ENCODE measurements at regions not wholly inside any gene's neighbourhood (a gene's known extent, or its start where the extent isn't known, plus 50 kb on each side); places are given as distances from the start of the nearest gene placed in this dataset.

- no peaks in the 10 kb centered on the region for H3K36me3 ChIP-seq (ENCODE audit: insufficient read depth, low read length)
- no peaks in the 10 kb centered on the region for H3K9me3 ChIP-seq (ENCODE audit: low read length)
- no peak for DNase-seq
These were observed 291.9 kb upstream of the TENM3 start for GRCh38 chr4:181951265-181951664.

GRCh38 chr4:181952478-181952877 is 290.7 kb upstream of the TENM3 start:
- Histone ChIP-seq H3K27ac (ENCODE audit: low read length) (no peak overlapping the region), H2AFZ (ENCODE audit: low read length) (no peak overlapping the region), H3K79me2 (ENCODE audit: low read length) (no peaks in the 10 kb centered on the region), H3K36me3 (ENCODE audit: insufficient read depth, low read length) (no peaks in the 10 kb centered on the region), H3K4me3 (ENCODE audit: low read length) (no peak overlapping the region), H3K27me3 (ENCODE audit: low read length) (no peaks in the 10 kb centered on the region), H3K9me3 (ENCODE audit: low read length) (no peaks in the 10 kb centered on the region), H3K9me2 (replicated peaks; ENCODE audit: insufficient read depth, low read length) (no peaks in the 10 kb centered on the region), H3K4me1 (ENCODE audit: low read length) (no peaks in the 10 kb centered on the region), H3K4me2 (ENCODE audit: low read depth, low read length, poor library complexity, severe bottlenecking) (no peak overlapping the region), H4K20me1 (ENCODE audit: insufficient read depth, low read depth, low read length) (no peaks in the 10 kb centered on the region), H3K9ac (ENCODE audit: low read length) (no peak overlapping the region)
- DNase-seq = no peak

More at GRCh38 chr4:181951265-181951664, 291.9 kb upstream of the TENM3 start:
- H3K9me2 ChIP-seq (replicated peaks; ENCODE audit: insufficient read depth, low read length) = no peaks in the 10 kb centered on the region
- H4K20me1 ChIP-seq (ENCODE audit: insufficient read depth, low read depth, low read length) = no peaks in the 10 kb centered on the region
- H3K79me2 ChIP-seq (ENCODE audit: low read length) = no peaks in the 10 kb centered on the region
- H3K4me1 ChIP-seq (ENCODE audit: low read length) = no peaks in the 10 kb centered on the region
- H3K4me2 ChIP-seq (ENCODE audit: low read depth, low read length, poor library complexity, severe bottlenecking) = no peak overlapping the region
- H3K9ac ChIP-seq (ENCODE audit: low read length) = no peak overlapping the region
- H3K27me3 ChIP-seq (ENCODE audit: low read length) = no peaks in the 10 kb centered on the region
- H3K4me3 ChIP-seq (ENCODE audit: low read length) = no peak overlapping the region
- no peak overlapping the region for H3K27ac ChIP-seq (ENCODE audit: low read length)
- no peak overlapping the region for H2AFZ ChIP-seq (ENCODE audit: low read length)

- H3K36me3 ChIP-seq (ENCODE audit: insufficient read depth, low read length) = no peaks in the 10 kb centered on the region
- no peaks in the 10 kb centered on the region for H3K79me2 ChIP-seq (ENCODE audit: low read length)
- no peaks in the 10 kb centered on the region for H3K27me3 ChIP-seq (ENCODE audit: low read length)
- no peaks in the 10 kb centered on the region for H3K9me2 ChIP-seq (replicated peaks; ENCODE audit: insufficient read depth, low read length)
- no peak overlapping the region for H3K9ac ChIP-seq (ENCODE audit: low read length)
- DNase-seq = no peak
- no peak overlapping the region for H3K4me3 ChIP-seq (ENCODE audit: low read length)
- no peak overlapping the region for H3K4me2 ChIP-seq (ENCODE audit: low read depth, low read length, poor library complexity, severe bottlenecking)
- no peaks in the 10 kb centered on the region for H3K4me1 ChIP-seq (ENCODE audit: low read length)
- no peak overlapping the region for H2AFZ ChIP-seq (ENCODE audit: low read length)
- no peaks in the 10 kb centered on the region for H4K20me1 ChIP-seq (ENCODE audit: insufficient read depth, low read depth, low read length)
- no peak overlapping the region for H3K27ac ChIP-seq (ENCODE audit: low read length)
- no peaks in the 10 kb centered on the region for H3K9me3 ChIP-seq (ENCODE audit: low read length)
These were observed 286.7 kb upstream of the TENM3 start for GRCh38 chr4:181956512-181956911.

- DNase-seq = no peak
- H3K4me2 ChIP-seq (ENCODE audit: low read depth, low read length, poor library complexity, severe bottlenecking) = no peak overlapping the region
- no peaks in the 10 kb centered on the region for H3K4me1 ChIP-seq (ENCODE audit: low read length)
- no peaks in the 10 kb centered on the region for H3K79me2 ChIP-seq (ENCODE audit: low read length)
- no peaks in the 10 kb centered on the region for H3K9me3 ChIP-seq (ENCODE audit: low read length)
- no peaks in the 10 kb centered on the region for H4K20me1 ChIP-seq (ENCODE audit: insufficient read depth, low read depth, low read length)
- H3K36me3 ChIP-seq (ENCODE audit: insufficient read depth, low read length) = no peaks in the 10 kb centered on the region
- H3K27me3 ChIP-seq (ENCODE audit: low read length) = no peaks in the 10 kb centered on the region
- H3K9me2 ChIP-seq (replicated peaks; ENCODE audit: insufficient read depth, low read length) = no peaks in the 10 kb centered on the region
- H3K9ac ChIP-seq (ENCODE audit: low read length) = no peak overlapping the region
- no peak overlapping the region for H3K4me3 ChIP-seq (ENCODE audit: low read length)
- H2AFZ ChIP-seq (ENCODE audit: low read length) = no peak overlapping the region
- H3K27ac ChIP-seq (ENCODE audit: low read length) = no peak overlapping the region
These were observed 286.1 kb upstream of the TENM3 start for GRCh38 chr4:181957088-181957487.

- no peak overlapping the region for H3K27ac ChIP-seq (ENCODE audit: low read length)
- H3K4me3 ChIP-seq (ENCODE audit: low read length) = no peak overlapping the region
- H3K4me2 ChIP-seq (ENCODE audit: low read depth, low read length, poor library complexity, severe bottlenecking) = no peak overlapping the region
- no peak overlapping the region for H3K9ac ChIP-seq (ENCODE audit: low read length)
- no peak overlapping the region for H2AFZ ChIP-seq (ENCODE audit: low read length)
- H3K4me1 ChIP-seq (ENCODE audit: low read length) = no peaks in the 10 kb centered on the region
- H3K9me3 ChIP-seq (ENCODE audit: low read length) = no peaks in the 10 kb centered on the region
- no peaks in the 10 kb centered on the region for H3K36me3 ChIP-seq (ENCODE audit: insufficient read depth, low read length)
- no peaks in the 10 kb centered on the region for H3K27me3 ChIP-seq (ENCODE audit: low read length)
- no peaks in the 10 kb centered on the region for H3K9me2 ChIP-seq (replicated peaks; ENCODE audit: insufficient read depth, low read length)
- DNase-seq = no peak
- H3K79me2 ChIP-seq (ENCODE audit: low read length) = no peaks in the 10 kb centered on the region
- no peaks in the 10 kb centered on the region for H4K20me1 ChIP-seq (ENCODE audit: insufficient read depth, low read depth, low read length)
These were observed 284.8 kb upstream of the TENM3 start for GRCh38 chr4:181958446-181958845.

GRCh38 chr4:181959121-181959520 is 284.1 kb upstream of the TENM3 start:
- Histone ChIP-seq H3K9ac (ENCODE audit: low read length) (no peak overlapping the region), H2AFZ (ENCODE audit: low read length) (no peak overlapping the region), H3K27ac (ENCODE audit: low read length) (no peak overlapping the region), H3K4me3 (ENCODE audit: low read length) (no peak overlapping the region), H3K9me2 (replicated peaks; ENCODE audit: insufficient read depth, low read length) (no peaks in the 10 kb centered on the region), H3K27me3 (ENCODE audit: low read length) (no peaks in the 10 kb centered on the region), H3K4me2 (ENCODE audit: low read depth, low read length, poor library complexity, severe bottlenecking) (no peak overlapping the region), H3K4me1 (ENCODE audit: low read length) (no peaks in the 10 kb centered on the region), H3K79me2 (ENCODE audit: low read length) (no peaks in the 10 kb centered on the region), H3K36me3 (ENCODE audit: insufficient read depth, low read length) (no peaks in the 10 kb centered on the region), H3K9me3 (ENCODE audit: low read length) (no peaks in the 10 kb centered on the region), H4K20me1 (ENCODE audit: insufficient read depth, low read depth, low read length) (no peaks in the 10 kb centered on the region)
- no peak for DNase-seq

- Histone ChIP-seq H3K4me1 (ENCODE audit: low read length) (no peaks in the 10 kb centered on the region), H3K9me3 (ENCODE audit: low read length) (no peaks in the 10 kb centered on the region), H3K9me2 (replicated peaks; ENCODE audit: insufficient read depth, low read length) (no peaks in the 10 kb centered on the region), H3K9ac (ENCODE audit: low read length) (no peak overlapping the region), H4K20me1 (ENCODE audit: insufficient read depth, low read depth, low read length) (no peaks in the 10 kb centered on the region), H3K4me2 (ENCODE audit: low read depth, low read length, poor library complexity, severe bottlenecking) (no peak overlapping the region), H3K36me3 (ENCODE audit: insufficient read depth, low read length) (no peaks in the 10 kb centered on the region), H2AFZ (ENCODE audit: low read length) (no peak overlapping the region), H3K27ac (ENCODE audit: low read length) (no peak overlapping the region), H3K4me3 (ENCODE audit: low read length) (no peak overlapping the region), H3K27me3 (ENCODE audit: low read length) (no peaks in the 10 kb centered on the region), H3K79me2 (ENCODE audit: low read length) (no peaks in the 10 kb centered on the region)
- DNase-seq = no peak
These were observed 282.8 kb upstream of the TENM3 start for GRCh38 chr4:181960384-181960783.

- Histone ChIP-seq H3K9ac (ENCODE audit: low read length) (no peak overlapping the region), H3K27ac (ENCODE audit: low read length) (no peak overlapping the region), H3K4me1 (ENCODE audit: low read length) (no peaks in the 10 kb centered on the region), H3K36me3 (ENCODE audit: insufficient read depth, low read length) (no peaks in the 10 kb centered on the region), H3K4me3 (ENCODE audit: low read length) (no peak overlapping the region), H4K20me1 (ENCODE audit: insufficient read depth, low read depth, low read length) (no peaks in the 10 kb centered on the region), H2AFZ (ENCODE audit: low read length) (no peak overlapping the region), H3K9me2 (replicated peaks; ENCODE audit: insufficient read depth, low read length) (no peaks in the 10 kb centered on the region), H3K9me3 (ENCODE audit: low read length) (no peaks in the 10 kb centered on the region), H3K27me3 (ENCODE audit: low read length) (no peaks in the 10 kb centered on the region), H3K79me2 (ENCODE audit: low read length) (no peaks in the 10 kb centered on the region), H3K4me2 (ENCODE audit: low read depth, low read length, poor library complexity, severe bottlenecking) (no peak overlapping the region)
- DNase-seq = no peak
These were observed 280.9 kb upstream of the TENM3 start for GRCh38 chr4:181962321-181962720.

- no peak overlapping the region for H3K4me3 ChIP-seq (ENCODE audit: low read length)
- no peak overlapping the region for H3K27ac ChIP-seq (ENCODE audit: low read length)
- no peaks in the 10 kb centered on the region for H3K9me3 ChIP-seq (ENCODE audit: low read length)
- no peak overlapping the region for H3K4me2 ChIP-seq (ENCODE audit: low read depth, low read length, poor library complexity, severe bottlenecking)
- H3K9ac ChIP-seq (ENCODE audit: low read length) = no peak overlapping the region
- H3K27me3 ChIP-seq (ENCODE audit: low read length) = no peaks in the 10 kb centered on the region
- no peaks in the 10 kb centered on the region for H4K20me1 ChIP-seq (ENCODE audit: insufficient read depth, low read depth, low read length)
- no peaks in the 10 kb centered on the region for H3K36me3 ChIP-seq (ENCODE audit: insufficient read depth, low read length)
- H3K4me1 ChIP-seq (ENCODE audit: low read length) = no peaks in the 10 kb centered on the region
- no peak overlapping the region for H2AFZ ChIP-seq (ENCODE audit: low read length)
- no peaks in the 10 kb centered on the region for H3K9me2 ChIP-seq (replicated peaks; ENCODE audit: insufficient read depth, low read length)
- no peaks in the 10 kb centered on the region for H3K79me2 ChIP-seq (ENCODE audit: low read length)
- no peak for DNase-seq
These were observed 278.5 kb upstream of the TENM3 start for GRCh38 chr4:181964731-181965130.
